ENCODE measurements at regions not wholly inside any gene's neighbourhood (a gene's known extent, or its start where the extent isn't known, plus 50 kb on each side); places are given as distances from the start of the nearest gene placed in this dataset.
"Not testable (repeated sequence)": the region's sequence is repeated elsewhere in the genome, so short reads cannot be mapped to it uniquely, and the experiment has no call there.

- no peaks in the 10 kb centered on the region for H3K9me3 ChIP-seq (ENCODE audit: insufficient read depth, low read depth, low read length)
- H3K36me3 ChIP-seq (ENCODE audit: insufficient read depth, low read depth, low read length): no peaks in the 10 kb centered on the region
- no peak overlapping the region for H3K4me3 ChIP-seq (ENCODE audit: low read length)
- no peak overlapping the region for H3K27ac ChIP-seq (ENCODE audit: low read length)
- peaks cover 10% of the 10 kb centered on the region; the same call in 1 of the 2 replicates for H3K4me1 ChIP-seq (ENCODE audit: insufficient read depth, low read length)
- peaks cover 51% of the 10 kb centered on the region for H3K27me3 ChIP-seq (ENCODE audit: insufficient read depth, low read length)
- H3K9ac ChIP-seq (ENCODE audit: low read depth, low read length): no peak overlapping the region
Observed at GRCh38 chr22:46042786-46043185, 65.8 kb upstream of the WNT7B start.

GRCh38 chr22:46043339-46043738 is 66.4 kb upstream of the WNT7B start:
- Histone ChIP-seq H3K9me3 (ENCODE audit: insufficient read depth, low read depth, low read length) (no peaks in the 10 kb centered on the region), H3K27me3 (ENCODE audit: insufficient read depth, low read length) (peaks cover 55% of the 10 kb centered on the region), H3K36me3 (ENCODE audit: insufficient read depth, low read depth, low read length) (no peaks in the 10 kb centered on the region), H3K27ac (ENCODE audit: low read length) (no peak overlapping the region), H3K4me3 (ENCODE audit: low read length) (no peak overlapping the region), H3K4me1 (ENCODE audit: insufficient read depth, low read length) (peaks cover 10% of the 10 kb centered on the region; the same call in 1 of the 2 replicates), H3K9ac (ENCODE audit: low read depth, low read length) (peak overlapping the region; percentile 46; the same call in 1 of the 2 replicates)

GRCh38 chr22:46043816-46044620 is 67.1 kb upstream of the WNT7B start:
- Histone ChIP-seq H3K4me1 (ENCODE audit: insufficient read depth, low read length) (peaks cover 10% of the 10 kb centered on the region; the same call in 1 of the 2 replicates), H3K27ac (ENCODE audit: low read length) (no peak overlapping the region), H3K9me3 (ENCODE audit: insufficient read depth, low read depth, low read length) (no peaks in the 10 kb centered on the region), H3K27me3 (ENCODE audit: insufficient read depth, low read length) (peaks cover 55% of the 10 kb centered on the region), H3K36me3 (ENCODE audit: insufficient read depth, low read depth, low read length) (no peaks in the 10 kb centered on the region), H3K4me3 (ENCODE audit: low read length) (peak overlapping the region; percentile 62; the same call in 1 of the 2 replicates), H3K9ac (ENCODE audit: low read depth, low read length) (peak overlapping the region; percentile 46; the same call in 1 of the 2 replicates)

DNA sequence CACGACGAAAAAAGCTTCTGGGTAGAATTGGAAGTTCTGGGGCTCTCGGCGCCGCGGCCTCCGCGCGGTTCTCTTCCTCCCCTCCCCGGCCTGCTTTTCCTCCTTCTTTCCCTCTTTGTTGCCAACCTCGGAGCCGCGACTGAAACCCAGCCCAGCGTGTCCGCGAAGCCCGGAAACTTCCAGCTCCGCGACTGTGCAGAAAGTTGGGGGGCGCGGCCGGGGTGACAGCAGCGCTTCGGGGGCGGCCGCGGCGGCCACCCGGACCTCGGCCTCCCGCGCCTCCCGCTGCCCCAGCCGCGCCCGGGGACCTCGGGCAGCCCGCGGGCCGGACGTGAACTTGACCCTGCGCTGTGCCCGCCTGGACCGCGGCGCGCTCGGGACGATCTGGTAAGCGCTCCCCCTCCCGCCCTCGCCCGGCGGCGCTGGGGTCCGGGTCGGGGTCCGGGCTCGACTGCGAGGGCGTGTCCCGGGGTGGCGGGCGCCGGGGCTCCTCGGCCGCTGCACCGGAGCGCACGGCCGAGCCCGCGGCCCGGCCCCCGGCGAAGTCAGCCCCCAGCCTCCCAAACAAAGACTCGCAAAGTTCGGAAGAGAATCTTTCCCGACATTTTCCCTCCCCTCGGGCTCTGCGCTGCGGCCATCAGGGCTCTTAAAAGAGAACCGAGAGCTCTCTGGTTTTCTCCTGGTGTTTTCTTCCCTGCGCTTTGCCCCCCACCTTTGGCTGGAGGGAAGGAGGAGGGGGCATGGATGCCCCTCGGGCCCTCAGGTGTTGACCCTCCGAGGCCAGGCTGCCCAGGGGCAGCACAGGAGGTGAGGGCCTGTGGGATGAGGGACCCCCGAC is 67.9 kb upstream of the WNT7B start:
- peaks cover 10% of the 10 kb centered on the region; the same call in 1 of the 2 replicates for H3K4me1 ChIP-seq (ENCODE audit: insufficient read depth, low read length)
- H3K4me3 ChIP-seq (ENCODE audit: low read length): peak overlapping the region; percentile 62
- H3K27ac ChIP-seq (ENCODE audit: low read length): no peak overlapping the region
- peaks cover 57% of the 10 kb centered on the region for H3K27me3 ChIP-seq (ENCODE audit: insufficient read depth, low read length)
- no peaks in the 10 kb centered on the region for H3K9me3 ChIP-seq (ENCODE audit: insufficient read depth, low read depth, low read length)
- no peaks in the 10 kb centered on the region for H3K36me3 ChIP-seq (ENCODE audit: insufficient read depth, low read depth, low read length)
- peak overlapping the region; percentile 46; the same call in 1 of the 2 replicates for H3K9ac ChIP-seq (ENCODE audit: low read depth, low read length)

- Histone ChIP-seq H3K36me3 (ENCODE audit: insufficient read depth, low read depth, low read length) (no peaks in the 10 kb centered on the region), H3K9me3 (ENCODE audit: insufficient read depth, low read depth, low read length) (no peaks in the 10 kb centered on the region), H3K27me3 (ENCODE audit: insufficient read depth, low read length) (peaks cover 66% of the 10 kb centered on the region), H3K4me1 (ENCODE audit: insufficient read depth, low read length) (peaks cover 10% of the 10 kb centered on the region; the same call in 1 of the 2 replicates), H3K4me3 (ENCODE audit: low read length) (peak overlapping the region; percentile 62; the same call in 1 of the 2 replicates), H3K9ac (ENCODE audit: low read depth, low read length) (peak overlapping the region; percentile 27; the same call in 1 of the 2 replicates), H3K27ac (ENCODE audit: low read length) (no peak overlapping the region)
Observed at GRCh38 chr22:46045459-46046298, 68.7 kb upstream of the WNT7B start.

- Histone ChIP-seq H3K4me3 (ENCODE audit: low read length) (no peak overlapping the region), H3K27me3 (ENCODE audit: insufficient read depth, low read length) (peaks cover 69% of the 10 kb centered on the region), H3K36me3 (ENCODE audit: insufficient read depth, low read depth, low read length) (no peaks in the 10 kb centered on the region), H3K9me3 (ENCODE audit: insufficient read depth, low read depth, low read length) (no peaks in the 10 kb centered on the region), H3K4me1 (ENCODE audit: insufficient read depth, low read length) (peaks cover 10% of the 10 kb centered on the region; the same call in 1 of the 2 replicates), H3K9ac (ENCODE audit: low read depth, low read length) (no peak overlapping the region), H3K27ac (ENCODE audit: low read length) (no peak overlapping the region)
Observed at GRCh38 chr22:46046299-46046685, 69.3 kb upstream of the WNT7B start.

- no peak overlapping the region for H3K27ac ChIP-seq (ENCODE audit: low read length)
- H3K27me3 ChIP-seq (ENCODE audit: insufficient read depth, low read length): peaks cover 69% of the 10 kb centered on the region
- H3K9me3 ChIP-seq (ENCODE audit: insufficient read depth, low read depth, low read length): no peaks in the 10 kb centered on the region
- H3K4me3 ChIP-seq (ENCODE audit: low read length): no peak overlapping the region
- H3K9ac ChIP-seq (ENCODE audit: low read depth, low read length): no peak overlapping the region
- no peaks in the 10 kb centered on the region for H3K36me3 ChIP-seq (ENCODE audit: insufficient read depth, low read depth, low read length)
- H3K4me1 ChIP-seq (ENCODE audit: insufficient read depth, low read length): peaks cover 10% of the 10 kb centered on the region; the same call in 1 of the 2 replicates
Observed at GRCh38 chr22:46047226-46047625, 70.3 kb upstream of the WNT7B start.

DNA sequence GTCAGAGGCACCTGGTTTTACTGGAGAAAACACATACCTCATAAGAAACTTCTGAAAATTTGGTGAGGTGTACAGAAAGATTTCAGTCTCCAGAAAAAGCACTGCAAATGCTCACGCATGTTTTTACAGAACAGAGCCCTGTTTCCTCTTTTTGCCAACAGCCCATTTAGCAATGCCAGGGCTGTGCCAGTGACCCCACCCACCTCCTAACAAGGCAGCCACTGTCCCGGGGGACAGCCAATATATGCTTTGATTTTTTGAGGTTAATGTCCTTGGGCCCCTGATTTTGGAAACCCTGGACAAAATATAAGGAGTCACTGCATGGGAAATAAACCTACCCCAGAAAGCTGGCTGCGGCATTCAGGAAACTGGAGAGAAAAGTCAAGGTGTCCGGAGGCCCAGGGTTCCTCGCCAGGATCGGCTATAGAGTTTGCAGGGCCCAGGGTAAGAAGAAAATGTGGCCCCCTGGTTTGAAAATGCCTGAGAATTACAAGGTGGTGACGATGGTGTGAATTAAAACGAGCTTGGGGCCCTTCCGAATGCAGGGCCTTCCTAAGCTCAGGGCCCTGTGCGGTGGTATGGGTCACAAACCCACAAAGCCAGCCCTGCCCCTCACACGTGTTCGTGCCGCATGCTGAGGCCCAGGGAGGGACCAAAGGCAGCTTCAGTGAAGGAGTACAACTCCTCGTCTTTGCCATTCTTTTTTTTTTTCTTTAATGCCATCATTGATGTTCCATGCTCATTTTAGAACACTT is 71.1 kb upstream of the WNT7B start:
- Histone ChIP-seq H3K9me3 (ENCODE audit: insufficient read depth, low read depth, low read length) (no peaks in the 10 kb centered on the region), H3K27ac (ENCODE audit: low read length) (no peak overlapping the region), H3K9ac (ENCODE audit: low read depth, low read length) (no peak overlapping the region), H3K27me3 (ENCODE audit: insufficient read depth, low read length) (peaks cover 64% of the 10 kb centered on the region), H3K4me3 (ENCODE audit: low read length) (no peak overlapping the region), H3K4me1 (ENCODE audit: insufficient read depth, low read length) (peaks cover 10% of the 10 kb centered on the region; the same call in 1 of the 2 replicates), H3K36me3 (ENCODE audit: insufficient read depth, low read depth, low read length) (no peaks in the 10 kb centered on the region)

DNA sequence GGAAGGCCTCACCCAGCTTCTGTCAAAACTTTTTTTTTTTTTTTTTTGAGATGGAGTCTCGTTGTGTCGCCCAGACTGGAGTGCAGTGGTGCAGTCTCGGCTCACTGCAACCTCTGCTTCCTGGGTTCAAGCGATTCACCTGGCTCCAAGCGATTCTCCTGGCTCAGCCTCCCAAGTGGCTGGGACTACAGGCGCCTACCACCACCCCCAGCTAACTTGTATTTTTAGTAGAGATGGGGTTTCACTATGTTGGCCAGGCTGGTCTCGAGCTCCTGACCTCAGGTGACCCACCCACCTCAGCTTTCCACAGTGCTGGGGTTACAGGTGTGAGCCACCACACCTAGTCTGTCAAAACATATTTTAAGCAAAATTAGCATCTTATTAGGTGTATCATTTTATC is 71.7 kb upstream of the WNT7B start:
- H3K9me3 ChIP-seq (ENCODE audit: insufficient read depth, low read depth, low read length); H3K9ac ChIP-seq (ENCODE audit: low read depth, low read length); H3K27ac ChIP-seq (ENCODE audit: low read length); H3K36me3 ChIP-seq (ENCODE audit: insufficient read depth, low read depth, low read length); H3K4me1 ChIP-seq (ENCODE audit: insufficient read depth, low read length); H3K4me3 ChIP-seq (ENCODE audit: low read length): not testable (repeated sequence)
- peaks cover 59% of the 10 kb centered on the region for H3K27me3 ChIP-seq (ENCODE audit: insufficient read depth, low read length)

DNA sequence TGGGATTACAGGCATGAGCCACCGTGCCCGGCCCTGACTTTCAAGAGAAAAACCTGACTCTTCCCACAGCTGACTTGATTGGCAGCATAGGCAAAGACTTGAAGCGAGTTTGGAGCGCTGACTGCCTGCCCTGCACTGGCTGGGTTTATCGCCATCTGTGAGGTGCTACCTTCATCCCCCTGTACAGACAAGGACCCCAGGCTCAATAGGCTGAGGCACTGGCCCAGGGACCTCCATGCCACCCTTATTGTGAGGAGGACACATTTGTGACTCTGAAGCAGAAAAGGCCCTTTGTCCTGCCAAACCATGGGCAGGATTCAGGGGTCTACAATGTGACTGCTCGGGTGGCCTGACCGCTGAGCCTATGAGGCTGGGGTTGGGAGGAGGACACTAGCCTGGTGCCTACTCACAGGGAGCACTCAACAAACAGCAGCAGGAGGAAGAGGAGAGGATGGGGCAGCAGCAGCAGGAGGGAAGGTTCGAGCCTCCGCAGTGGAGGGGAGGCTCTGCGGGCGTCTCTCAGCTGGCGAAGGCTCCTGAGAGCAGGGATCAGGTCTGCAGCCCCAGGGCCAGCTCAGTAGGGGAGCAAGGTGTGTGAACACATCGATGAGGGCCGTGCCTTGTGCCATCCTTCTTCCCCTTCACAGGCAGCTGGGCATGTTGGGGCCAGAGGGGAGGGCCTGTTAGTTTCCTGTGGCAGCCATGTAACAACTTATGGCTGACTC is 72.9 kb upstream of the WNT7B start:
- Histone ChIP-seq H3K27ac (ENCODE audit: low read length) (no peak overlapping the region), H3K4me3 (ENCODE audit: low read length) (no peak overlapping the region), H3K36me3 (ENCODE audit: insufficient read depth, low read depth, low read length) (no peaks in the 10 kb centered on the region), H3K9me3 (ENCODE audit: insufficient read depth, low read depth, low read length) (no peaks in the 10 kb centered on the region), H3K4me1 (ENCODE audit: insufficient read depth, low read length) (no peaks in the 10 kb centered on the region), H3K27me3 (ENCODE audit: insufficient read depth, low read length) (peaks cover 47% of the 10 kb centered on the region), H3K9ac (ENCODE audit: low read depth, low read length) (no peak overlapping the region)

Measured in iPS-20b (cell line).